ENCODE measurements at regions not wholly inside any gene's neighbourhood (a gene's known extent, or its start where the extent isn't known, plus 50 kb on each side); places are given as distances from the start of the nearest gene placed in this dataset.
"Not testable (repeated sequence)": the region's sequence is repeated elsewhere in the genome, so short reads cannot be mapped to it uniquely, and the experiment has no call there.

DNA sequence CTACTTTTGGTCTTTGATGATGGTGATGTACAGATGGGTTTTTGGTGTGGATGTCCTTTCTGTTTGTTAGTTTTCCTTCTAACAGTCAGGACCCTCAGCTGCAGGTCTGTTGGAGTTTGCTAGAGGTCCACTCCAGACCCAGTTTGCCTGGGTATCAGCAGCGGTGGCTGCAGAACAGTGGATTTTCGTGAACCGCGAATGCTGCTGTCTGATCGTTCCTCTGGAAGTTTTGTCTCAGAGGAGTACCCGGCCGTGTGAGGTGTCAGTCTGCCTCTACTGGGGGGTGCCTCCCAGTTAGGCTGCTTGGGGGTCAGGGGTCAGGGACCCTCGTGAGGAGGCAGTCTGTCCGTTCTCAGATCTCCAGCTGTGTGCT lies 56.6 kb upstream of the TNFAIP8 start:
- not testable (repeated sequence) for DNase-seq (ENCODE audit: low read depth)

DNA sequence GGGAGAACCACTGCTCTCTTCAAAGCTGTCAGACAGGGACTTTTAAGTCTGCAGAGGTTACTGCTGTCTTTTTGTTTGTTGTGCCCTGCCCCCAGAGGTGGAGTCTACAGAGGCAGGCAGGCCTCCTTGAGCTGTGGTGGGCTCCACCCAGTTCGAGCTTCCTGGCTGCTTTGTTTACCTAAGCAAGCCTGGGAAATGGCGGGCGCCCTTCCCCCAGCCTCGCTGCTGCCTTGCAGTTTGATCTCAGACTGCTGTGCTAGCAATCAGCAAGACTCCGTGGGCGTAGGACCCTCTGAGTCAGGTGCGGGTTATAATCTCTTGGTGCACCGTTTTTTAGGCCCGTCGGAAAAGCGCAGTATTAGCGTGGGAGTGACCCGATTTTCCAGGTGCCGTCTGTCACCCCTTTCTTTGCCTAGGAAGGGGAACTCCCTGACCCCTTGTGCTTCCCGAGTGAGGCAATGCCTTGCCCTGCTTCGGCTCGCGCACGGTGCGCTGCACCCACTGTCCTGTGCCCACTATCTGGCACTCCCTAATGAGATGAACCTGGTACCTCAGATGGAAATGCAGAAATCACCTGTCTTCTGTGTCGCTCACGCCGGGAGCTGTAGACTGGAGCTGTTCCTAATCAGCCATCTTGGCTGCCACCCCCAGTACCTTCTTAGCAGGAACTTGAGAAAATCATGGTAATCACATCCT lies 56.1 kb upstream of the TNFAIP8 start:
- not testable (repeated sequence) for DNase-seq (ENCODE audit: low read depth)

- no peak for DNase-seq (ENCODE audit: low read depth)
Observed at GRCh38 chr5:119300311-119300670, 55.5 kb upstream of the TNFAIP8 start.

DNA sequence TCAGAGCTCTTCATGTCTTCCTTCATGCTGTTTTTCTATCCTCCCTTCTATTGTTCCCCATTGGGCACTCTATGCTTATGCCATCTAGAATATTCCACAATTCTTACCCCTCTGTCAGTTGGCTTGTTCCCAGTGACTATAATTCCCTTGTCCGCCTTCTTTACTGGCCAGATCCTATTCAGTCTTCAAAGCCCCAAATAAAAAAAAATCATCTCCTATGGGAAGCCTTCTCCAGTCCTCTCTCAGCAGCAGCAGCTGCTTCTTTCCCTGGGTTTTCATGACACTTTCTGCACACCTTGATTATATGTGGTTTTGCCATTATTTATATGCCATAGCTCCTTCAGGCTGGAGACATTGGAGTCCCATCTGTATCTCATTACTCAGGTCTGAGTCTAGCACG lies 54.6 kb upstream of the TNFAIP8 start:
- DNase-seq (ENCODE audit: low read depth) = no peak

- no peak for DNase-seq (ENCODE audit: low read depth)
Observed at GRCh38 chr5:119301906-119302305, 53.9 kb upstream of the TNFAIP8 start.

- no peak for DNase-seq (ENCODE audit: low read depth)
Observed at GRCh38 chr5:119302449-119302848, 53.4 kb upstream of the TNFAIP8 start.

DNA sequence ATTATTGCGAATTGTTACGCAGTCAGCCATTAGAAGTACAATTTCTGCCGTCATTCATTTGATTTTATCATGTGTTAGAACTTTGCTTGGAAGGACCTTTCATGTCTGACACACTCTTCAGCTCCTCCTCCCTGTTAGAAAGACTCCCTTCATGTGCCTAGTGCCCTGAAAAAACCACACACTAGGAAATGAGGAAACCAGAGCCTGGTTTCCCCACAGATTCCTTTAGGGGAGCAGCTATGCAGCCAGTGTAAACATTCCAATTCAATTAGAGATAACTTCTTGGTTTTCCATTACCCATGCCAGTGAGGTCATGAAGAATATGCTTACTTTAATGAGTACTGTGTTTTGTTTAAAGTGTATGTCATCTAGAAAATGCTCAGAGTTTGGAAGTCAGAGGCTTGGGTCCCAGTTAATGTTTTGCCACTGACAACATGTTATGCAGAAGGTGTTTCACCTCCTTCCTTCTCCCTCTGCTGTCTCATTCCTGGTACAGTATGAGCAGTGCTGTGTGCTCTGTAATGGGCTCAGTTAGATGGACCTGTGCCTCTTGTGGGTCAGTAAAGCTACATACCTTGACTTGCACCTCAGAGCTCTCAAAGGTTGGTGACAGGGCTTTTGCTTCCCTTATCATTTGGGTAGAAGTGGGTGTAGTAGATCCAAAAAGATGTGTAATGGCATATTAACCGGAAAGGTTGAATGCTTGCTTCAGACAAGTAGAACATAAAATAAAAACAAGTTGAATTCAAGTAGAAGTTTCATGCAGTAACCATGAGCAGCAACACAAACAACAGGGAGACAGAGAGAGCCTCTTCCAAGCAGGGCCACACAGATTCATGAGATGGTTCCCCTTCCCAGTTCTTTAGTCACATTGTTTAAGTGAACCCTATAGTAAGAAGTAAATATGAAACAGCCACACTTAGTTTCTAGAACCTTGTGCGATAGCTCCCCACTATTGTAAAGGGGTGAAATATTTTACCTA lies 52.6 kb upstream of the TNFAIP8 start:
- DNase-seq (ENCODE audit: low read depth) = peak; percentile 96

DNA sequence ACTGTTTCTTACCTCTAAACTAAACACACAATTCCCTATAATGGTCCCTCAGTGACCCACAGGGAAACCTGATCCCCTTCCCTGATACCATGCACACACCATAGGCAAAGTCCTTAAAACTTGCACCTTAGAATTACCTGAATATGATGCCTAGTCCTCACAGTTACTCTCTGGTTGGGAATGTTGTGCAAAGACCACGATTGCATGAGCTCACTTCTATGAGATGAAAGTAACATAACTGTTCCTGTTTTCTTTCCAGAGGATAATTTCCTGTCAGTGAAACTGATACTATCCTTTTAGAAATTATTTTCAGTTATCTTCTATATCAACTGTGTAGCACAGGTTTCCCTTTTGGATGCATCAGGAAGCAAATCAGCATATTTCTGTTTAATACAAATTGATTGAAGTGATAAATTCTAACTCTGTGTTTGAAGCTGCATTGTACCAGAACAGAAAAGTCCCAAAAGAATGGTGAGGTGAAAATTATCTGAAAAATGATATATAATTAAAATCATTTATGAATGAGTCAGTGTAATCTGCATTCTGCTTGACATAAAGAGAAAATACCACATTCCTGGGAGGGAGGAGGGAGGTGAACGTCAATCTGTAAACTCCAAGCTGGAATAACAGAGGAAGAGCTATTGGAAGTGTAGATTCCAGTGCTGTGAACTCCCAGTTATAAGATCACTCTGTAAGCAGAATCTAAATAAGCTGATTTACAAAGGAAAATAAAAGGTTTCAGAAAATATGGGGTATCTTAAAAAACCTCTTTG lies 51.2 kb upstream of the TNFAIP8 start:
- DNase-seq (ENCODE audit: low read depth) = no peak

Measured in non-pigmented ciliary epithelial cell (primary cell).